ENCODE measurements at regions not wholly inside any gene's neighbourhood (a gene's known extent, or its start where the extent isn't known, plus 50 kb on each side); places are given as distances from the start of the nearest gene placed in this dataset.
"Not testable (repeated sequence)": the region's sequence is repeated elsewhere in the genome, so short reads cannot be mapped to it uniquely, and the experiment has no call there.

DNA sequence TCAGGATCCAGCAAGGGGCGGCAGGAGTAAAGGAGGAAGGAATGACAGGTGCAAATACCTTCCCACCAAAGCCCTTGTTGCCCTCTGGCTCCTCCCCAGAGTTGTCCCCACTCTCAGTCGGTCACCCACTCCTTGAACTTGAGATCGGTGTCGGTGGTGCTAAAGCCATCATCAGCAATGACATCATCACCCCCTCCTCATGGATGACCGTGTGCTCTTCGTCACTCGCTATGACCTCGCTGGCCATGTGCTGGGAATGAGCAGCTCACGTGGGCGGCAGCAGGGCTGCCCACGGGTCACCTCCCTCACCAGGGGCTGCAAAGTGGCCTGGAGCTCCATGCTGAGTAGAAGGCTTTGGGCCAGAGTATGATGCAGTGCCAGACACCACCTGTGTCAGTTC lies 405.3 kb downstream of the CACNA1B start:
- TF ChIP-seq, protein P1, sequence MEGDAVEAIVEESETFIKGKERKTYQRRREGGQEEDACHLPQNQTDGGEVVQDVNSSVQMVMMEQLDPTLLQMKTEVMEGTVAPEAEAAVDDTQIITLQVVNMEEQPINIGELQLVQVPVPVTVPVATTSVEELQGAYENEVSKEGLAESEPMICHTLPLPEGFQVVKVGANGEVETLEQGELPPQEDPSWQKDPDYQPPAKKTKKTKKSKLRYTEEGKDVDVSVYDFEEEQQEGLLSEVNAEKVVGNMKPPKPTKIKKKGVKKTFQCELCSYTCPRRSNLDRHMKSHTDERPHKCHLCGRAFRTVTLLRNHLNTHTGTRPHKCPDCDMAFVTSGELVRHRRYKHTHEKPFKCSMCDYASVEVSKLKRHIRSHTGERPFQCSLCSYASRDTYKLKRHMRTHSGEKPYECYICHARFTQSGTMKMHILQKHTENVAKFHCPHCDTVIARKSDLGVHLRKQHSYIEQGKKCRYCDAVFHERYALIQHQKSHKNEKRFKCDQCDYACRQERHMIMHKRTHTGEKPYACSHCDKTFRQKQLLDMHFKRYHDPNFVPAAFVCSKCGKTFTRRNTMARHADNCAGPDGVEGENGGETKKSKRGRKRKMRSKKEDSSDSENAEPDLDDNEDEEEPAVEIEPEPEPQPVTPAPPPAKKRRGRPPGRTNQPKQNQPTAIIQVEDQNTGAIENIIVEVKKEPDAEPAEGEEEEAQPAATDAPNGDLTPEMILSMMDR (IDR thresholded peaks at IDR 0.05; ENCODE audit: low read depth, low read length) = not testable (repeated sequence)
- TF ChIP-seq EZH2phosphoT487 (IDR thresholded peaks at IDR 0.05; ENCODE audit: low read depth) = not testable (repeated sequence)

Data from OCI-LY3 (cell line).